SK-N-MC (cell line): ENCODE measurements at regions not wholly inside any gene's neighbourhood (a gene's known extent, or its start where the extent isn't known, plus 50 kb on each side); places are given as distances from the start of the nearest gene placed in this dataset.
A peak's percentile ranks its signal among the peaks of the same experiment; 100 is the strongest.

ENCODE experiments used
- EZH2 ChIP-seq: fragments of 200-600 bp; sonication (generic); IDR thresholded peaks from one replicate; pipeline ENCODE4 v1.6.1; 2017; ENCODE audit warnings: antibody characterized with exemption
- FOXP2 ChIP-seq: optimal IDR thresholded peaks from 2 replicates; pipeline ENCODE3; 2011; ENCODE audit warnings: mild to moderate bottlenecking, moderate library complexity; ENCODE audit not compliant: insufficient read depth; ENCODE audit errors: extremely low read length, control extremely low read depth
- POLR2AphosphoS5 ChIP-seq: IDR thresholded peaks from 2 replicates; pipeline ENCODE4 v1.6.1; 2012; ENCODE audit warnings: mild to moderate bottlenecking, low read depth, low read length, borderline replicate concordance

DNA sequence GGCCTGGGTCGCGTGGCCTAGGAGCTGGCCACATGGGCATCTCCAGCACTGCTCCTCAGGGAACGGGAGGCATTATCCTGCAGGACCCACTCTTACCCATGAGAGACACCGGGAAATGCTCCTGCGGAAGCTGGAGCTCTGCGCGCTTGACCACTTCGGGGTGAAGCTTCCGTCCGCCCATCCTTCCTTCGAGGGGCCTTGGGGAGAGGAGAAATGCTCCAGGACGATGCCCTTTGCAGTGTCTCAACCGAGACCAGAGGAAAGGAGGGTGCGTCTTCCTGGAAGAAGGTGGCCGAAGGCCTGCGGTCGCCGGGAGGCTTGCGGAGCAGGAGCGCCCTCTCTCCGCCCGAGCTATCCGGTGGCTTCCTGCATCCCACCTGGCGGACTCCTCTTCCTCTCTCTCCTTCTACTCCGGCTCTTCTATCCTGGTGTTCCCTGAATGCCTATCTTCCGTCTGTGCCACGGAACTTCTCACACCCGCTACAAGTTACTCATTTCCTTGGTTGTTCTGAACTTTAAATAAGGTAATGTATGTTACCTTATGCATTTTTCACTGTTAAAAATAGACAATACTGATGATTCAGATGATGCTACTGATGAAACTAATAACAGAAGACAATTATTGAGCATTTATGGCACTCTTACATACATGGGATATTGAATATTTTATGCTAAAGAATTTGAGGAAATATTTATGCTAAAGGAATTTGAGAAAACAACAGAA is 91.4 kb downstream of the PRKAB2 start:
- TF ChIP-seq POLR2AphosphoS5: no peak
- TF ChIP-seq EZH2: peak; percentile 70
- TF ChIP-seq FOXP2: no peak
